Suprapubic skin (tissue), 4 donors: ENCODE measurements at regions not wholly inside any gene's neighbourhood (a gene's known extent, or its start where the extent isn't known, plus 50 kb on each side); places are given as distances from the start of the nearest gene placed in this dataset.

Experiments
- CTCF ChIP-seq, 2 donors: fragments of 200-600 bp in 1 of 2; fragments of 450-650 bp in 1 of 2; sonication (generic) in 1 of 2; IDR thresholded peaks; one replicate each; pipeline ENCODE4 v1.5.1; 2016 to 2019; ENCODE audit warnings: antibody characterized with exemption in 2 of 2, mild to moderate bottlenecking in 1 of 2, moderate library complexity in 1 of 2
- POLR2A ChIP-seq, 2 donors: fragments of 450-650 bp; IDR thresholded peaks; one replicate each; pipeline ENCODE4 v1.6.1; 2017; ENCODE audit warnings: antibody characterized with exemption in 2 of 2, mild to moderate bottlenecking in 2 of 2, moderate library complexity in 2 of 2
- POLR2AphosphoS5 ChIP-seq, 3 donors: sonication (generic); formaldehyde crosslinking; IDR thresholded peaks; one replicate each; pipeline ENCODE4 v1.6.1; 2017; ENCODE audit warnings: antibody characterized with exemption in 3 of 3

- TF ChIP-seq POLR2A (IDR thresholded peaks at IDR 0.05) (no peak), CTCF (IDR thresholded peaks at IDR 0.05) (no peak), POLR2AphosphoS5 (IDR thresholded peaks at IDR 0.05) (no peak)
Observed at GRCh38 chr20:6921717-6922386, 154.4 kb downstream of the BMP2 start.
